ENCODE measurements at regions not wholly inside any gene's neighbourhood (a gene's known extent, or its start where the extent isn't known, plus 50 kb on each side); places are given as distances from the start of the nearest gene placed in this dataset.

- no peak for TF ChIP-seq CTCF (conservative IDR thresholded peaks at IDR 0.05; ENCODE audit: low read depth, low read length)
- no peak overlapping the region for H3K4me3 ChIP-seq (ENCODE audit: low read length)
- no peak for DNase-seq (ENCODE audit: low read depth)
Measured at GRCh38 chr9:38259519-38260218, 132.8 kb upstream of the ALDH1B1 start.

GRCh38 chr9:38259056-38259455 lies 133.4 kb upstream of the ALDH1B1 start:
- no peak for DNase-seq (ENCODE audit: low read depth)
- TF ChIP-seq CTCF (conservative IDR thresholded peaks at IDR 0.05; ENCODE audit: low read depth, low read length), result no peak
- H3K4me3 ChIP-seq (ENCODE audit: low read length), result no peak overlapping the region

- no peak for DNase-seq (ENCODE audit: low read depth)
- no peak overlapping the region for H3K4me3 ChIP-seq (ENCODE audit: low read length)
- TF ChIP-seq CTCF (conservative IDR thresholded peaks at IDR 0.05; ENCODE audit: low read depth, low read length), result no peak
Measured at GRCh38 chr9:38257626-38258215, 134.8 kb upstream of the ALDH1B1 start.

- no peak for DNase-seq (ENCODE audit: low read depth)
- no peak for TF ChIP-seq CTCF (conservative IDR thresholded peaks at IDR 0.05; ENCODE audit: low read depth, low read length)
- no peak overlapping the region for H3K4me3 ChIP-seq (ENCODE audit: low read length)
Measured at GRCh38 chr9:38256461-38256860, 136.0 kb upstream of the ALDH1B1 start.

GRCh38 chr9:38255599-38255998 lies 136.9 kb upstream of the ALDH1B1 start:
- no peak for DNase-seq (ENCODE audit: low read depth)

GRCh38 chr9:38254756-38255155 lies 137.7 kb upstream of the ALDH1B1 start:
- TF ChIP-seq CTCF (conservative IDR thresholded peaks at IDR 0.05; ENCODE audit: low read depth, low read length), result no peak
- no peak overlapping the region for H3K4me3 ChIP-seq (ENCODE audit: low read length)
- no peak for DNase-seq (ENCODE audit: low read depth)

More at GRCh38 chr9:38255599-38255998, 136.9 kb upstream of the ALDH1B1 start:
- H3K4me3 ChIP-seq (ENCODE audit: low read length), result no peak overlapping the region
- TF ChIP-seq CTCF (conservative IDR thresholded peaks at IDR 0.05; ENCODE audit: low read depth, low read length), result no peak

GRCh38 chr9:38254151-38254550 lies 138.4 kb upstream of the ALDH1B1 start:
- TF ChIP-seq CTCF (conservative IDR thresholded peaks at IDR 0.05; ENCODE audit: low read depth, low read length), result no peak
- H3K4me3 ChIP-seq (ENCODE audit: low read length), result no peak overlapping the region
- DNase-seq (ENCODE audit: low read depth), result no peak
